GM12864 (cell line): ENCODE measurements at regions not wholly inside any gene's neighbourhood (a gene's known extent, or its start where the extent isn't known, plus 50 kb on each side); places are given as distances from the start of the nearest gene placed in this dataset.

Experiments
- DNase-seq: peaks from one replicate; pipeline ENCODE4 v3.0.0-alpha.2; 2011; ENCODE audit warnings: low read depth
- H3K4me3 ChIP-seq: 2 replicates; pipeline ENCODE4 v1.5.1; 2011; ENCODE audit warnings: mild to moderate bottlenecking, low read depth, low read length, control low read depth
- TF ChIP-seq, protein P1 (sequence below): IDR thresholded peaks from 2 replicates; pipeline ENCODE4 v1.5.1; 2011; ENCODE audit warnings: low read depth, mild to moderate bottlenecking, moderate library complexity, low read length, control low read depth, inconsistent platforms; ENCODE audit errors: missing control alignments

GRCh38 chr10:85008488-85009184 is 680.2 kb downstream of the CCSER2 start:
- TF ChIP-seq, protein P1, sequence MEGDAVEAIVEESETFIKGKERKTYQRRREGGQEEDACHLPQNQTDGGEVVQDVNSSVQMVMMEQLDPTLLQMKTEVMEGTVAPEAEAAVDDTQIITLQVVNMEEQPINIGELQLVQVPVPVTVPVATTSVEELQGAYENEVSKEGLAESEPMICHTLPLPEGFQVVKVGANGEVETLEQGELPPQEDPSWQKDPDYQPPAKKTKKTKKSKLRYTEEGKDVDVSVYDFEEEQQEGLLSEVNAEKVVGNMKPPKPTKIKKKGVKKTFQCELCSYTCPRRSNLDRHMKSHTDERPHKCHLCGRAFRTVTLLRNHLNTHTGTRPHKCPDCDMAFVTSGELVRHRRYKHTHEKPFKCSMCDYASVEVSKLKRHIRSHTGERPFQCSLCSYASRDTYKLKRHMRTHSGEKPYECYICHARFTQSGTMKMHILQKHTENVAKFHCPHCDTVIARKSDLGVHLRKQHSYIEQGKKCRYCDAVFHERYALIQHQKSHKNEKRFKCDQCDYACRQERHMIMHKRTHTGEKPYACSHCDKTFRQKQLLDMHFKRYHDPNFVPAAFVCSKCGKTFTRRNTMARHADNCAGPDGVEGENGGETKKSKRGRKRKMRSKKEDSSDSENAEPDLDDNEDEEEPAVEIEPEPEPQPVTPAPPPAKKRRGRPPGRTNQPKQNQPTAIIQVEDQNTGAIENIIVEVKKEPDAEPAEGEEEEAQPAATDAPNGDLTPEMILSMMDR = no peak
- H3K4me3 ChIP-seq = no peak overlapping the region
- no peak for DNase-seq

GRCh38 chr10:85012305-85012704 is 683.9 kb downstream of the CCSER2 start:
- no peak for DNase-seq
- no peak overlapping the region for H3K4me3 ChIP-seq
- TF ChIP-seq, protein P1 = no peak

- TF ChIP-seq, protein P1 = no peak
- DNase-seq = no peak
- H3K4me3 ChIP-seq = no peak overlapping the region
These were observed 698.6 kb downstream of the CCSER2 start for GRCh38 chr10:85026878-85027467.

DNA sequence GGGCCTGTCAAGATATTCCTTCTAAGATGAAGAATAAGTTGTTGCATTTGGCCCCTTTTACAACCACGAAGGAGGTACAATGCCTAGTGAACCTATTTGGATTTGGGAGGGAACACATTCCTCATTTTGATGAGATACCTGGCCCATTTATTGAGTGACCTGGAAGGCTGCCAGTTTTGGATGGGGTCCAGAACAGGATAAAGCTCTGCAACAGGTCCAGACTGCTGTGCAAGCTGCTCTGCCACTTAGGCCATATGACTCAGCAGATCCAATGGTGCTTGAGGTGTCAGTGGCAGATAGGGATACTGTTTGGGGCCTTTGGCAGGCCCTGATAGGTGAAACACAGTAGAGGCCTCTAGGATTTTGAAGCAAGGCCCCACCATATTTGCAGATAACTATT is 704.6 kb downstream of the CCSER2 start:
- TF ChIP-seq, protein P1 = no peak
- H3K4me3 ChIP-seq = no peak overlapping the region

GRCh38 chr10:85036661-85037060 is 708.3 kb downstream of the CCSER2 start:
- no peak overlapping the region for H3K4me3 ChIP-seq
- no peak for DNase-seq
- TF ChIP-seq, protein P1 = no peak

More for the DNA sequence above, 704.6 kb downstream of the CCSER2 start:
- no peak for DNase-seq

GRCh38 chr10:85039311-85039710 is 710.9 kb downstream of the CCSER2 start:
- no peak overlapping the region for H3K4me3 ChIP-seq
- TF ChIP-seq, protein P1 = no peak
- no peak for DNase-seq

DNA sequence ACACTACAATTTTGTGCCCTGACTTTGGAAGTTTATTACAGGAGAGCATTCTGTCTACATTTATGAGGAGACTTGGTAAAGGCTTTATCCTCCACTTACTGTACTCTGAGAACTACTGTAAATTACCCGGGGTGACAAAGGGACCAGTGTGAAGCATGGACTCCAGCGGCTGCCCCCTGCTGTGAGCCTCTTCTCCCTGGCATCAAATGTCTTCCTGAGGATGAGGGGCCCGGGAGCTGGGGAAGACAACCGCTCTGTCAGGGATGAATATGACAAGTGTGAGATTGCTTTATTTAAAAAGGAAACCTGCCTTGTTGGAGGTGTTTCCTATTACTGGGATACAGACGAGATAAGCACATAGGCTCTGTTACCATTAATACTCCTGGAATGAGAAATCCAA is 714.8 kb downstream of the CCSER2 start:
- H3K4me3 ChIP-seq = no peak overlapping the region
- DNase-seq = no peak
- TF ChIP-seq, protein P1 = no peak
